ENCODE measurements at regions not wholly inside any gene's neighbourhood (a gene's known extent, or its start where the extent isn't known, plus 50 kb on each side); places are given as distances from the start of the nearest gene placed in this dataset.

GRCh38 chr22:48894804-48895250 lies 932.8 kb downstream of the BRD1 start:
- no peak for DNase-seq

- DNase-seq = no peak
These were observed 933.5 kb downstream of the BRD1 start for GRCh38 chr22:48894064-48894671.

- no peak for DNase-seq
These were observed 934.2 kb downstream of the BRD1 start for GRCh38 chr22:48893288-48894063.

GRCh38 chr22:48892578-48893287 lies 934.9 kb downstream of the BRD1 start:
- DNase-seq = no peak

- no peak for DNase-seq
These were observed 935.7 kb downstream of the BRD1 start for GRCh38 chr22:48891688-48892577.

GRCh38 chr22:48890693-48891554 lies 936.7 kb downstream of the BRD1 start:
- DNase-seq = no peak

GRCh38 chr22:48889887-48890692 lies 937.6 kb downstream of the BRD1 start:
- DNase-seq = no peak

- no peak for DNase-seq
These were observed 938.4 kb downstream of the BRD1 start for GRCh38 chr22:48889209-48889830.

GRCh38 chr22:48888466-48889208 lies 939.0 kb downstream of the BRD1 start:
- DNase-seq = no peak

- no peak for DNase-seq
These were observed 940.0 kb downstream of the BRD1 start for GRCh38 chr22:48887394-48888332.

GRCh38 chr22:48886604-48887393 lies 940.9 kb downstream of the BRD1 start:
- DNase-seq = no peak

GRCh38 chr22:48885919-48886305 lies 941.8 kb downstream of the BRD1 start:
- no peak for DNase-seq

GRCh38 chr22:48885271-48885918 lies 942.3 kb downstream of the BRD1 start:
- no peak for DNase-seq

GRCh38 chr22:48884786-48885185 lies 942.9 kb downstream of the BRD1 start:
- no peak for DNase-seq

- no peak for DNase-seq
These were observed 943.3 kb downstream of the BRD1 start for GRCh38 chr22:48884324-48884723.

- DNase-seq = no peak
These were observed 944.3 kb downstream of the BRD1 start for GRCh38 chr22:48883211-48883960.

All from activated T-cell treated with anti-CD3 and anti-CD28 coated beads, Interleukin-2, amount 50 U/mL, for 48 hours (primary cell).